Activated T-helper 2 cell treated with anti-CD3 and anti-CD28 coated beads, Interferon-gamma antibody, Interleukin-2, Interleukin-4, amounts not matched to agents 10 μg/mL and 5 μg/mL and 100 μg/mL, durations not matched to agents 14 hours and 24 hours and 36 hours (primary cell): ENCODE measurements at regions not wholly inside any gene's neighbourhood (a gene's known extent, or its start where the extent isn't known, plus 50 kb on each side); places are given as distances from the start of the nearest gene placed in this dataset.
"Not testable (repeated sequence)": the region's sequence is repeated elsewhere in the genome, so short reads cannot be mapped to it uniquely, and the experiment has no call there.

ENCODE experiments used
- DNase-seq: peaks from one replicate; pipeline ENCODE4 v3.0.0; 2021; ENCODE audit warnings: low spot score
- H3K27ac Mint-ChIP-seq: one replicate; pipeline ENCODE4 v1.8.0; 2021; ENCODE audit warnings: mixed read lengths
- H3K27me3 Mint-ChIP-seq: one replicate; pipeline ENCODE4 v1.8.0; 2021; ENCODE audit warnings: low read depth, mixed read lengths
- H3K36me3 Mint-ChIP-seq: one replicate; pipeline ENCODE4 v1.8.0; 2021; ENCODE audit warnings: low read depth, mixed read lengths
- H3K4me1 Mint-ChIP-seq: one replicate; pipeline ENCODE4 v1.8.0; 2021; ENCODE audit warnings: low read depth, mixed read lengths
- H3K4me3 Mint-ChIP-seq: one replicate; pipeline ENCODE4 v1.8.0; 2021; ENCODE audit warnings: low read depth, mild to moderate bottlenecking, moderate library complexity, mixed read lengths
- H3K9me3 Mint-ChIP-seq: one replicate; pipeline ENCODE4 v1.8.0; 2021; ENCODE audit warnings: mixed read lengths
- intact Hi-C: fragments of 100-400 bp; cut with micrococcal nuclease; formaldehyde crosslinking; loops from one replicate; pipeline ENCODE4 v1.15.1; 2023

GRCh38 chr2:182530636-182531035, 103.8 kb upstream of the PDE1A start:
- no peak for DNase-seq
- intact Hi-C loops: no loop called here
- Mint-ChIP-seq H3K27ac (no peak overlapping the region), H3K4me3 (no peak overlapping the region), H3K9me3 (no peaks in the 10 kb centered on the region), H3K36me3 (no peaks in the 10 kb centered on the region), H3K4me1 (no peaks in the 10 kb centered on the region), H3K27me3 (no peaks in the 10 kb centered on the region)

GRCh38 chr2:182540252-182540651, 113.4 kb upstream of the PDE1A start:
- Mint-ChIP-seq H3K27me3 (no peaks in the 10 kb centered on the region), H3K36me3 (no peaks in the 10 kb centered on the region), H3K9me3 (no peaks in the 10 kb centered on the region), H3K4me3 (no peak overlapping the region), H3K27ac (no peak overlapping the region), H3K4me1 (no peaks in the 10 kb centered on the region)
- no peak for DNase-seq
- intact Hi-C loops: no loop called here

DNA sequence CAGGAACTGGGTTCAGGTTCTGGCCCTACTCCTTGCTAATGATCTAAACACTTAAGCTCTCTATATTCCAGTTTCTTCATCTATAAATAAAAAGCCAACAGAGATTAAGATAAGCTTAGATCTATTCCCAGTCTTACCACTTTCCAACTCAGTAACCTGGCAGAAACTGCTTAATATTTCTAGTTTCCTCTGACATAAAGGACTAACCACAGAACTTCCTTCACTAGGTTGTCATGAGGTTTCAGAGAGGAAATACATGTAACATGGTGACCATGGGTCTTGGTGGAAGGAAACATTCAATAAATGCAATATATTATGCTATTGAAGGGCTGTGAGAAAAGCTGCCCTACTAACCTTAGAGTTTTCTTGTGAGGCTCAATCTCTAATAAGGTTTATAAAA, 114.4 kb upstream of the PDE1A start:
- no peaks in the 10 kb centered on the region for H3K27me3 Mint-ChIP-seq
- H3K4me1 Mint-ChIP-seq: no peaks in the 10 kb centered on the region
- intact Hi-C loops: no loop called here
- no peaks in the 10 kb centered on the region for H3K36me3 Mint-ChIP-seq
- no peak overlapping the region for H3K4me3 Mint-ChIP-seq
- H3K9me3 Mint-ChIP-seq: no peaks in the 10 kb centered on the region
- H3K27ac Mint-ChIP-seq: no peak overlapping the region
- no peak for DNase-seq

GRCh38 chr2:182542501-182543258, 115.8 kb upstream of the PDE1A start:
- no peak for DNase-seq
- Mint-ChIP-seq H3K27me3 (no peaks in the 10 kb centered on the region), H3K9me3 (no peaks in the 10 kb centered on the region), H3K27ac (no peak overlapping the region), H3K36me3 (no peaks in the 10 kb centered on the region), H3K4me1 (no peaks in the 10 kb centered on the region), H3K4me3 (no peak overlapping the region)
- intact Hi-C loops: no loop called here

GRCh38 chr2:182543741-182544525, 117.1 kb upstream of the PDE1A start:
- no peak for DNase-seq
- Mint-ChIP-seq H3K4me1 (no peaks in the 10 kb centered on the region), H3K27ac (no peak overlapping the region), H3K27me3 (no peaks in the 10 kb centered on the region), H3K36me3 (no peaks in the 10 kb centered on the region), H3K4me3 (no peak overlapping the region), H3K9me3 (no peaks in the 10 kb centered on the region)
- intact Hi-C loops: no loop called here

- Mint-ChIP-seq H3K4me3 (no peak overlapping the region), H3K4me1 (no peaks in the 10 kb centered on the region), H3K36me3 (no peaks in the 10 kb centered on the region), H3K27me3 (no peaks in the 10 kb centered on the region), H3K27ac (no peak overlapping the region), H3K9me3 (no peaks in the 10 kb centered on the region)
- intact Hi-C loops: no loop called here
- no peak for DNase-seq
These were observed 118.8 kb upstream of the PDE1A start for GRCh38 chr2:182545420-182546167.

DNA sequence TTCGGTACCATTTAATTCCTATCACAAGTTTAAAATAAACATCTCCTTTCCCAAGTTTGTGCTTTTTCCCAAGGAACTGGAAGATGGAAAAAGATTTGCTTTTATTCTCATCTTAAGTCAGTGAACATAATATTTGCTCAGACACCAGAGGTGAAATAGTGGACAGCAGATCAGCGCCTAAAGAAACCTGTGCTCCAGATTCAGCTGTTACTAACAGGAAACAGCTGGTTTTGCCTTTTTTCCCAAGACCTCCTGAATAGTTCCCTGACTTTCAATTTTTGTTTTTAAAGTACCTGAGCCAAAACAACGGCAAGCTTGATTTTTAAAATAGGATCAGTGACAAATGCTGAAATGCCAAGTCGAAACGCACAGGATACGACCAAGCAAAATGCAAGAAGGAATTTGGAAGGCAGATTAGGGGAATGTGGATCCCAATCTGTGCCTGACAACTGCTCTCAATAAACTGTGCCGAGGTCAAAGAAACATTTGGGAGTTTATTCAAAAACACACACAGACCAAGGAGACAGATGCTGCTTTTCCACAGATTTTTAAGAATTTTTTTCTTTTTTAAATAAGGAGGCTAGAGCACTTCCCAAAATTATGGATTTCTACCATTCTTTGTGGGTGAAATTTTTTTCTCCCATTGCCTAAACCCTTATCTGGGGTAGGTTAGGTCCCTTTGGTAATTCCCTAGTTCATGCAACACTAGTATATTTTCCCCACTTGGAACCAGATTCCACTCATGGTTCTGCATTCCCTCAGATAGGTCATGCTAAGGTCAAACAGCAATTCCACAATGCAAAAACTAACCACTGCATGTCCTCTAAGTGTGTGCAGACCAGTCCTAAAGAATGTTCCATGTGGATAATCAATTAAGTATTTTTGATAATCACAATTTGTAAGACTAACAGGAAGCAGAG, 121.5 kb upstream of the PDE1A start:
- intact Hi-C loops: no loop called here
- no peak for DNase-seq
- Mint-ChIP-seq H3K4me1 (no peaks in the 10 kb centered on the region), H3K27ac (no peak overlapping the region), H3K36me3 (no peaks in the 10 kb centered on the region), H3K4me3 (no peak overlapping the region), H3K27me3 (no peaks in the 10 kb centered on the region), H3K9me3 (no peaks in the 10 kb centered on the region)

DNA sequence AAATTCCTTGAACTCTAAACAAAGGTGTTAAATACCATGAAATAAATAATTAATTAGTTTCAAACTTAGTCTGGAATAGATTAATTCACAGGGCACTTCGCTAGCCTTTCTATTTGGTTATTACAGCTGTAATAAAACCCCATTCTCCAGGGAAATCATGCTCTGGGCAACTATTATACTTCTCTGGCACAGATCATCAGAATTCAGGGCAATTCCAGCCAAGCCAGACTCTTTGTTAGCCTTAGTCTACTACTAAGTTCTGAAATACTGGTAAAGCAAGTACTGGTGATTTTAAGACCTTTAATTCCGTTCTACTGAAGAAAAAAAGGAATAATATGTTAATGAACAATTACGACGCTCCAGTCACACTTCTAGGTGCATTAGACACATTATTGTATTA, 123.4 kb upstream of the PDE1A start:
- intact Hi-C loops: no loop called here
- Mint-ChIP-seq H3K4me3 (no peak overlapping the region), H3K27me3 (no peaks in the 10 kb centered on the region), H3K4me1 (no peaks in the 10 kb centered on the region), H3K36me3 (no peaks in the 10 kb centered on the region), H3K9me3 (no peaks in the 10 kb centered on the region), H3K27ac (no peak overlapping the region)
- DNase-seq: no peak

- DNase-seq, H3K27ac Mint-ChIP-seq, H3K36me3 Mint-ChIP-seq, H3K27me3 Mint-ChIP-seq, H3K4me3 Mint-ChIP-seq, intact Hi-C loops, H3K9me3 Mint-ChIP-seq, H3K4me1 Mint-ChIP-seq: not testable (repeated sequence)
These were observed 125.4 kb upstream of the PDE1A start for GRCh38 chr2:182552232-182552631.

DNA sequence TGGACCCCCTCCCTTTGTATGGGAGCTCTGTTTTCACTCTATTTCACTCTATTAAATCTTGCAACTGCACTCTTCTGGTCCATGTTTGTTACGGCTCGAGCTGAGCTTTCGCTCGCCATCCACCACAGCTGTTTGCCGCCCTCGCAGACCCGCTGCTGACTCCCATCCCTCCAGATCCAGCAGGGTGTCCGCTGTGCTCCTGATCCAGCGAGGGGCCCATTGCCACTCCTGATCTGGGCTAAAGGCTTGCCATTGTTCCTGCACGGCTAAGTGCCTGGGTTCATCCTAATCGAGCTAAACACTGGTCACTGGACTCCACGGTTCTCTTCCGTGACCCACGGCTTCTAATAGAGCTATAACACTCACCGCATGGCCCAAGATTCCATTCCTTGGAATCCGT, 125.9 kb upstream of the PDE1A start:
- H3K4me3 Mint-ChIP-seq, intact Hi-C loops, DNase-seq, H3K27me3 Mint-ChIP-seq, H3K36me3 Mint-ChIP-seq, H3K9me3 Mint-ChIP-seq, H3K27ac Mint-ChIP-seq, H3K4me1 Mint-ChIP-seq: not testable (repeated sequence)

GRCh38 chr2:182553483-182553882, 126.6 kb upstream of the PDE1A start:
- Mint-ChIP-seq H3K27ac (no peak overlapping the region), H3K4me3 (no peak overlapping the region), H3K4me1 (no peaks in the 10 kb centered on the region), H3K27me3 (no peaks in the 10 kb centered on the region), H3K36me3 (no peaks in the 10 kb centered on the region), H3K9me3 (no peaks in the 10 kb centered on the region)
- intact Hi-C loops: no loop called here
- no peak for DNase-seq

DNA sequence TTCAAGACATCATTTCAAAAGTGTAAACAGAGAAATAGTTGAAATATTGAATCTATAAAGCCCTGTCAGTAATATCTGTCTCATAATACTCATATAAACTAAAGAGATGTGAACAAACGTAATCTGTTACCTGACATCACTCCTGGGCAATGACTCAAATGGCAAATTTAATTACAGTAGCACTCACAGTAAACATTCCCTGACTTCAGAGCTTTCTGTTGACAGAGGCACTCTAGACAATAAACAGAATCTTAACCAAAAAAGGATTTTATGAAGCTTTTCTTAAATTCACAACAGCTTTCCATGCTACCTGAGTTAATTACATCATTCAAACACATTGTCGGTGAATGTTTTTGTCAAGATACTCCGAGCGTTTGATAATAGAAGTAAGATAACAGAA, 128.1 kb upstream of the PDE1A start:
- Mint-ChIP-seq H3K4me1 (no peaks in the 10 kb centered on the region), H3K27ac (no peak overlapping the region), H3K36me3 (no peaks in the 10 kb centered on the region), H3K27me3 (no peaks in the 10 kb centered on the region), H3K9me3 (no peaks in the 10 kb centered on the region), H3K4me3 (no peak overlapping the region)
- no peak for DNase-seq
- intact Hi-C loops: no loop called here
